PFSK-1 (cell line): ENCODE measurements at regions not wholly inside any gene's neighbourhood (a gene's known extent, or its start where the extent isn't known, plus 50 kb on each side); places are given as distances from the start of the nearest gene placed in this dataset.

Experiments
- POLR2AphosphoS5 ChIP-seq: IDR thresholded peaks from 2 replicates; pipeline ENCODE4 v1.6.1; 2012; ENCODE audit warnings: low read depth, mild to moderate bottlenecking, control low read depth, low read length, moderate library complexity
- SIN3A ChIP-seq: IDR thresholded peaks from 2 replicates; pipeline ENCODE4 v1.6.1; 2012; ENCODE audit warnings: mild to moderate bottlenecking, low read length, moderate library complexity, borderline replicate concordance; ENCODE audit not compliant: insufficient read depth
- TF ChIP-seq, protein P1 (sequence below), 2 experiments: IDR thresholded peaks; 2 replicates each; pipeline versions ENCODE4 v1.6.1 to v1.8.0; 2011 to 2012; ENCODE audit warnings: low read depth in 2 of 2, low read length in 2 of 2, control low read depth in 1 of 2, inconsistent platforms in 1 of 2, mild to moderate bottlenecking in 1 of 2, moderate library complexity in 1 of 2; ENCODE audit not compliant: insufficient read depth in 1 of 2

GRCh38 chr3:127418560-127419147 lies 130.8 kb upstream of the PRR20G start:
- TF ChIP-seq, protein P1, sequence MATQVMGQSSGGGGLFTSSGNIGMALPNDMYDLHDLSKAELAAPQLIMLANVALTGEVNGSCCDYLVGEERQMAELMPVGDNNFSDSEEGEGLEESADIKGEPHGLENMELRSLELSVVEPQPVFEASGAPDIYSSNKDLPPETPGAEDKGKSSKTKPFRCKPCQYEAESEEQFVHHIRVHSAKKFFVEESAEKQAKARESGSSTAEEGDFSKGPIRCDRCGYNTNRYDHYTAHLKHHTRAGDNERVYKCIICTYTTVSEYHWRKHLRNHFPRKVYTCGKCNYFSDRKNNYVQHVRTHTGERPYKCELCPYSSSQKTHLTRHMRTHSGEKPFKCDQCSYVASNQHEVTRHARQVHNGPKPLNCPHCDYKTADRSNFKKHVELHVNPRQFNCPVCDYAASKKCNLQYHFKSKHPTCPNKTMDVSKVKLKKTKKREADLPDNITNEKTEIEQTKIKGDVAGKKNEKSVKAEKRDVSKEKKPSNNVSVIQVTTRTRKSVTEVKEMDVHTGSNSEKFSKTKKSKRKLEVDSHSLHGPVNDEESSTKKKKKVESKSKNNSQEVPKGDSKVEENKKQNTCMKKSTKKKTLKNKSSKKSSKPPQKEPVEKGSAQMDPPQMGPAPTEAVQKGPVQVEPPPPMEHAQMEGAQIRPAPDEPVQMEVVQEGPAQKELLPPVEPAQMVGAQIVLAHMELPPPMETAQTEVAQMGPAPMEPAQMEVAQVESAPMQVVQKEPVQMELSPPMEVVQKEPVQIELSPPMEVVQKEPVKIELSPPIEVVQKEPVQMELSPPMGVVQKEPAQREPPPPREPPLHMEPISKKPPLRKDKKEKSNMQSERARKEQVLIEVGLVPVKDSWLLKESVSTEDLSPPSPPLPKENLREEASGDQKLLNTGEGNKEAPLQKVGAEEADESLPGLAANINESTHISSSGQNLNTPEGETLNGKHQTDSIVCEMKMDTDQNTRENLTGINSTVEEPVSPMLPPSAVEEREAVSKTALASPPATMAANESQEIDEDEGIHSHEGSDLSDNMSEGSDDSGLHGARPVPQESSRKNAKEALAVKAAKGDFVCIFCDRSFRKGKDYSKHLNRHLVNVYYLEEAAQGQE (IDR thresholded peaks at IDR 0.05; ENCODE audit: insufficient read depth in 1 of 2, low read depth in 2 of 2, low read length in 2 of 2) = no peak
- no peak for TF ChIP-seq SIN3A
- no peak for TF ChIP-seq POLR2AphosphoS5
